T-helper 2 cell treated with Interferon-gamma antibody and Interleukin-4, amounts not matched to agents 100 ng/mL and 5 ng/mL, for 36 hours (primary cell): ENCODE measurements at regions not wholly inside any gene's neighbourhood (a gene's known extent, or its start where the extent isn't known, plus 50 kb on each side); places are given as distances from the start of the nearest gene placed in this dataset.
"Not testable (repeated sequence)": the region's sequence is repeated elsewhere in the genome, so short reads cannot be mapped to it uniquely, and the experiment has no call there.

Experiments
- intact Hi-C: fragments of 100-400 bp; cut with micrococcal nuclease; formaldehyde crosslinking; loops from one replicate; pipeline ENCODE4 v1.15.1; 2023

- intact Hi-C loops: no loop called here
Measured at GRCh38 chr17:68705714-68706076, 104.5 kb upstream of the FAM20A start.

DNA sequence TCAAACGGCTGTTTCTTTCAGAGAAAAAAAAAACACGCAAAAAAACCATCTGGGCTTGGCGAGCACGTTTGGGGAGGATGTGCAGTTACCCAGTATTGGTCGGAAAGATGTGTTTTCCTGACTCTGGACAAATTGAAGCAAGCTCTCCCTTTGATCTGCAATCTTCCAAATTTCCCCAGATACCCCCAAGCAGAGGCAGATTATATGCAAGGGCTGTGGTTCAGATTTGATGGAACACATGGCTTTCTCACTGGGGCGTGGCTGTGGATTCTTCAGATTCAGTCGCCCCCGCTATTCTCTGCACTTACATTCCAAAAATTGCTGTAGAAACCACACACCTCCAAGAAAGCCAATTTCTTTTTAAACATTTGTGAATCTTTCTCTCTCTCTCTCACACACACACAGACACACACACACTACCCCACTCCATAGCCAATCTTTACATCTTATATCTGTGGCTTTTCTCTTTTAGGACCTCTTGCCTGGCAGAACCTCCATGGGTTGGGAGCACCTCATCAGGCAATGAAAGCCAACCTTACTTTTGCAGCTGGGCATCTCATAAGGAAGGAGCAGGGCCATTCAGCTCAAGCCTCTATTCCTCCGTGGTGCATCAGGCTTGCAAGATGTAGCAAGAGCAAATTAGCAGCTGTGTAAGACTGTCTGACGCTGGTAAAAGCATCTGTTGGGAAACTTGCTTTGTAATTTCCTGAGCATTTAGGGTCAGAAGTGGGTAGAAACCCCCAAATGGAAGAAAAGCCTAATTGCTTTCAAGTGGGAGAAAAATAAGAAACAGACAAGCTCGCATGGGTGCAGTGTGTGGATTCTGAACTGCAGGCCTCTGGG, 103.9 kb upstream of the FAM20A start:
- intact Hi-C loops: no loop called here

DNA sequence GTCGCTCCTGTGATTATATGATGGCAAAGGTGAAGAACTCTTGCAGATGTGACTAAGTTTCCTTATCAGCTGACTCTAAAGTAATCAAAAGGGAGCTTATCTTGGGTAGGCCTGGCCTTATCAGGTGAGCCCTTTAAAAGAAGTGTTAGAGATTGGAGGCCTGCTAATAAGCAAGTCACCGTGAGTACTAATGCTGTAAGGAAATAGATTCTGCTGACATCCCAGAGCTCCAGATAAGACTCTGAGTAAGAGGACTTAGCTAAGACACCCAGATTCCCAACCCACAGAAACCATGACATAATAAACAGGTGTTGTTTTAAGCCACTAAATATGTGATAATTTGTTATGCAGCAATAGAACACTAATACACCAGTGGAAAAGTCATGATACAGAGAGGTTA, 99.9 kb upstream of the FAM20A start:
- intact Hi-C loops: no loop called here

- intact Hi-C loops: no loop called here
Measured at GRCh38 chr17:68700421-68700820, 99.3 kb upstream of the FAM20A start.

DNA sequence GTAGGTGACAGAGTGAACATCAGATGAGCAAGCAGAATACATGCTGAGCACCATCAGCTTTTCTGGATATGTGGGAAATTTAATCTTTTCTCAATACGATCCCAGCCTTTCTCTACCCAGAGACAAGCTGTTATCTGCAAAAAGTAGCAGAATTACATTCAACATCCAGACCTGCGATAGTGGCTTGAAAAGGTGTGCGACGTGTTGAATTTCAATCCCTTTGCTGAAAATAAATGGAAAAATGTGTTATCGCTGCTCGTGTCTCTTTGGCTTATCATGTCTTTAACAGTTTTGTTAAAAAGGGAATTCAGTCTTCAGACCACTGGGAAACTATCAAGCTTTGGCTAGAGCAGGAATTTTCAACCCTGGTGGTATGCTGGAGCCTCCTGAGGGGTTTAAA, 98.8 kb upstream of the FAM20A start:
- intact Hi-C loops: no loop called here

DNA sequence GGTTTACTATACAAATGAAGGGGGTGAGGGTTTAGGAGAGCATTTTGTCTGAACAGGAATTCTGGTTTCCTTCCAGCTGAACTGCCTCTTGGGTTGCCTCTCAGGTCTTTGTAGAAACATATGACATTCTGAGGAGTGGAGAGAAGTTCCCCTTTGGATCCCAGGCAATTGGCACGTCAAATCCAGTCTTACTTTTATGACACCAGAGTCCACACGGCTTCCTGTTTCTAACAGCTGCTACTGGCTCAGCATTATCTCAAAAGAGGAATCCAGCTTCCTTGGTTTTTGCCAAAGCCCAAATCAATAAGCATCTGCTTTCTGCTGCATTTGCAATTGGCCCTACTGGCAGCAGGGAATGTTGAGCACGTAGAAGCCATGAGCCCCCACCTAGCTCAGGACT, 97.6 kb upstream of the FAM20A start:
- intact Hi-C loops: no loop called here

GRCh38 chr17:68697850-68698361, 96.7 kb upstream of the FAM20A start:
- intact Hi-C loops: no loop called here

GRCh38 chr17:68695659-68696058, 94.5 kb upstream of the FAM20A start:
- intact Hi-C loops: no loop called here

GRCh38 chr17:68694791-68695485, 93.8 kb upstream of the FAM20A start:
- intact Hi-C loops: no loop called here

DNA sequence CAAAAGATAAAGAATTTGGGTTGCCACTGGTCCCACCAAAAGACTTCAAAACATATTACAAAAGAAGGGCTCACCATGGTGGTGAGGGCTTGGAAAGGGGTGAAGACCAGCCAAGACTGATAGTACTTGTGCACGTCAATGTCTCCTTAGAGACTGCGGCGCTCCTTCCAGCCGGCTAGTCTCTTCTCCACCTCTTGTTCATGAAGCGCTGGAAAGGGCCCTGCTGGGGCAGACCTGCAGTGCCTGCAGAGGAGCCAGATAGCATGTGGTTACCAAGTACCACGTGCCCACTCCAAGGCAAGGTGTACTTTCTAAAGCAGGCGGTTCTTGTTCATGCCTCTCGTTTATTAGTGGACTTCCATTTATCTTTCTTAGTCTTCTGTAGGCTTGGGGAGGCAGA, 92.7 kb upstream of the FAM20A start:
- intact Hi-C loops: no loop called here

GRCh38 chr17:68693466-68693865, 92.3 kb upstream of the FAM20A start:
- intact Hi-C loops: no loop called here

GRCh38 chr17:68686108-68686988, 85.2 kb upstream of the FAM20A start:
- intact Hi-C loops: no loop called here

- intact Hi-C loops: no loop called here
Measured at GRCh38 chr17:68684949-68685357, 83.8 kb upstream of the FAM20A start.

DNA sequence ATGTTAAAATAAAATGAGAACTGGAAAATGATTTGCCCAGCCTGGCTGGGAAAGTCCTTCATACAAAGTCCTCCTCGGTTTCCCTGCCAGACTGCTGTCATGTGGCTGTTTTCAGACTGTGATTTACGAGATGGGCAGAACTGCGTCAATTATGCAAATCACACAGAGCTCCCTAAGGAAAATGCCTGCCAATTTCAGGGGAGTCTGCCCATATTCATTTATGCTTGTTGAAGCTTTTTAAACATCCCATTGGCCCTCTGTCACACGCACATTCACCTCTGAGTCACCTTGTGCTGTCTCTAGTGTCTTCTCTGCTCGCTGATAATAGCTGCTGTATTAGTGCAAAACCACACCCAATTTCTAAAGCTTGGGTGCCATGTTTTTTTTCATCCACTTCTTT, 81.7 kb upstream of the FAM20A start:
- intact Hi-C loops: no loop called here

GRCh38 chr17:68679882-68680281, 78.7 kb upstream of the FAM20A start:
- intact Hi-C loops: no loop called here

DNA sequence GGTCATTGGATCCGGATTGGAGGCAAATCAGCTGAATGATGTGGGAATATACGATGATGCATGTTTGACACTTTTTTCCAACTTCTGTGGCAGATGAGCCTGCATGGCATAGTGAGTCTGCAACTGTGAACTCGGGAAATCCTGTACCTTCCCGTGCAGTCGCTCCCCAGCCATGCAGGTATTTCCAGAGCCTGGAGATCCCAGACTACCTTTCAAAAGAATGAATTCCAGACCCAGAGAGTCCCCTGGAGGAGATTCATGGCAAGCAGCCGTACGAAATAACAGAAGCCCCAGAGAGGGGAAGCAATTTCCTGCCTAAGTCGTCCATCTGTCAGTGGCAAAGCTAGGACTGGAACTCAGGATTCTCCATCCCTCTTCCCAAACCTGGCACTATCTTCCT, 75.7 kb upstream of the FAM20A start:
- intact Hi-C loops: no loop called here

DNA sequence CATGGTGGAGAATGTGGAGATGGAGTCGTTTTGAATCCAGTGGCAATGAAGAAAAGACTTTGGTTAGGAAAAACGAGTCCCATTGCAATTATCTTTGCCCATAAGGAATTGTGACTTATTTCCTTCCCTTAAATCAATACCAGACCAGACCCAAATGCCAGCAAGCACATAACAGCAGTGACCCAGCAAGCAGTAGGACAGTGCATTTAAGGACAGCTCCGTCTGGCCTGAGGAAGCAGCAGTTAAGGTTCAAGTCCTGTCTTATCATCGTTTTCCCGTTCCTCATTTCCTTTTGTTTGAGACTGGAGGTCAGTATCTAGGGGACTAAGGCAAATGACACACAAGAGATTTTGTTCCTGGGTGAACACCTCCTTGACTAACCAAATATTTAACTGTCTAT, 74.6 kb upstream of the FAM20A start:
- intact Hi-C loops: no loop called here

- intact Hi-C loops: no loop called here
Measured at GRCh38 chr17:68674029-68674925, 73.1 kb upstream of the FAM20A start.

DNA sequence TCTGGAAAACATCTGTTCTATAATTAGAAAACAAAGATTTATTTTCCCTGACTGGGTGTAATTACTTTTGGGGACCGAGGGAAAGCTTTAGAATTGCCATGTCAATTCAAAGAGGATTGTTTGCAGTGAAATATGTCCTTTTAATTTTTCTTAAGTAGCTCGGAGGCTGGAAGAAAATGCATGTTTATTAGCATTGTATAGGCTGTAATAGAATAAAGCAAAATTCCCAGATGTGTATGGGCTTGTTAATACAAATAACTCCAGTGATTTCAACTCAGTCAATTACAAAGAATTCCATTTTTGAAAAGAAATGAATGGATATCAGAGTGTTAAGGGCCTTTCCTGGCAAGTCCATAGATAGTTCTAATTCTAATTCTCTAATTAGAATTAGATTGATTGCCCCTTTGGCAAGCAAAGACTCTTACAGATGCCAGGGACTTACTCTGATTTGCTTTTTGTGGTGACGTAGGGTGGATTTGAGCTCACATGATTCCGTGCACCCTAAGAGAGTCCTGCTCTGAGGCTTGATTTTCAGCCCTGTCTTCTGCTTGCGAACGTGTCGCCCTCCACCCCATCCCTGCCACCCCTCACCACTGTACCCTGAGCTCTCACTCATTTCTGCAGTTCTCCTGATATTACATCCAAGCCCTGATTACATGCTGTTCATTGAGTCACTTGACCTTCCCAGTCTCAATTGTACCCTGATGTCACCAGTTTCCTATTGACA, 70.0 kb upstream of the FAM20A start:
- intact Hi-C loops: no loop called here

DNA sequence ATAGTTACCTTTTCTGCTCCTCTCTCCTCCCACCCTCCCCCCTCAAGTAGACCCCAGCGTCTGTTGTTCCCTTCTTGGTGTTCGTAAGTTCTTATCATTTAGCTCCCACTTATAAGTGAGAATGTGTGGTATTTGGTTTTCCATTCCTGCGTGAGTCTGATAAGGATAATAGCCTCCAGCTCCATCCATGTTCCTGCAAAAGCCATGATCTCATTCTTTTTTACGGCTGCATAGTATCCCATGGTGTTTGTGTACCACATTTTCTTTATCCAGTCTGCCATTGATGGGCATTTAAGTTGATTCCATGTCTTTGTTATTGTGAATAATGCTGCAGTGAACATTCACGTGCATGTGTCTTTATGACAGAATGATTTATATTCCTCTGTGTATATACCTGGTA, 65.3 kb upstream of the FAM20A start:
- intact Hi-C loops: not testable (repeated sequence)
